Right forelimb (tissue), 1 donor: ENCODE measurements at regions not wholly inside any gene's neighbourhood (a gene's known extent, or its start where the extent isn't known, plus 50 kb on each side); places are given as distances from the start of the nearest gene placed in this dataset.

Experiments used
- DNase-seq: peaks from one replicate; pipeline ENCODE4 v3.0.0-alpha.2; 2018

DNA sequence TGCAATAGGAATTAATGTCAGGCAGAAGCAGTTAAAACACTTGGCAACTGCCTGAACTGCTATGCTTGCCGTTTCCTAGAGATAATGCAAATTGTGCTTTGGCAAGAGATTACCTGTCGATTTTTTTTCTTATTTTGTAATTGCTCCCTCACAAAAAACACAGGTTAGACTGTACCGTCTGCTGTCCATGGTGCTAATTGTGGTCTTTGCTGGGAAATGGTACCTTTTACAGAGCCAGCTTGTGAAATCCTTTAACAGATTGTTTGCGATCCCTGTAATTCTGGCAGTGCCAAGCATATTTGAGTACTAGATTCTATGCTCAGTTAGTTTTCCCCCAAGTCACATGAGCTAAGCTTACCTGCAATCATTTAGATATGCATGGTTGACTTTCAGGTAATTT is 2125.8 kb upstream of the WWC1 start:
- no peak for DNase-seq

- no peak for DNase-seq
Measured at GRCh38 chr5:166166071-166166470, 2125.4 kb upstream of the WWC1 start.

DNA sequence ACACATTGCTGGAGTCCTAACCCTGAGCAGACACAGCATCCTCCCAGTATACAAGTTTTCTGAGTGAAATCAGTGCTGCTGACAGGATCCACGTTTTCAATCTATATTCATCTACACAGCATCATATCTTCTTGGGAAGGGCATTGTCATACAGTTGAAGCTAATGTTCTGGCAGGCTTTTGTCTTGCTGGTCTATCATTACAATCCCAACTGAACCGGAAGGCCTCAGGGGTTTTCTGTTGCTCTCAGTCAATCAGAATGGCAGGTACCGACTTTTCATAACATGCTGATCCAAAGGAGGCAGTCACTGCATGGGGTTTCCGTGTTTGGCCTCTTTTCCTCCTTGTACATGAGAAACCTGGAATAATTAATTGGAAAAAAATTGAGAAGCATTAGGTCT is 2118.8 kb upstream of the WWC1 start:
- no peak for DNase-seq

DNA sequence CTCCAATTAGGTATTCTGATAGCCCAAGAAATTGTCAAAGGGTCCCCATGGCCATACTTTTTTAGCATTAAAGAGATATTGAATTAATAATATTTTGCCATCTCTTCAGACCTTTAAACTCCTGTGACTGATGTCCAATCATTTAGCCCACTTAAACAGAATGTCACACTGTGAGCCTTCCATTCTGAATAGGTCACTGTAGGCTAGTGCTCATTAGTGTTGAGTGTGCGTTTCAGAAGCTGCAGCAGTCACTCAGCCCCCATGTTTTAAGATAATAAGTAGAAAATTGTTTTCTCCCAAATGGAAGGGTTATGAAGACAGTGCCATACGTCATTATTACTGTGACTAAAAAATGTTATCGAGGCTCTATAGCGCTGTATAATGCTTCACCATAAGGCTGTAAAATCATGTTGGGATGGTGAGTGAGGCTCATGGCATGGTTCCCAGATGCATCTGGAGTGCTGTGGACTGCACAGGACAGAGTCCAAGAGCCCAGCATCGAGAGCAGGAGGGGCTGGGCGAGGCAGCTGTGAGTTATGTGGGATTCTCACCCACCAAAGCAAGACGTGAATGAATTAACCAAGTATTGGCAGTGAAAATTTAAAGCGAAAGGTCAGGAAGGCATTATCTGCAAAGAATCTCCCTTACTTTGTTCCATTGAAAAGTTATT is 2112.9 kb upstream of the WWC1 start:
- no peak for DNase-seq

GRCh38 chr5:166185185-166185584 is 2106.3 kb upstream of the WWC1 start:
- no peak for DNase-seq

DNA sequence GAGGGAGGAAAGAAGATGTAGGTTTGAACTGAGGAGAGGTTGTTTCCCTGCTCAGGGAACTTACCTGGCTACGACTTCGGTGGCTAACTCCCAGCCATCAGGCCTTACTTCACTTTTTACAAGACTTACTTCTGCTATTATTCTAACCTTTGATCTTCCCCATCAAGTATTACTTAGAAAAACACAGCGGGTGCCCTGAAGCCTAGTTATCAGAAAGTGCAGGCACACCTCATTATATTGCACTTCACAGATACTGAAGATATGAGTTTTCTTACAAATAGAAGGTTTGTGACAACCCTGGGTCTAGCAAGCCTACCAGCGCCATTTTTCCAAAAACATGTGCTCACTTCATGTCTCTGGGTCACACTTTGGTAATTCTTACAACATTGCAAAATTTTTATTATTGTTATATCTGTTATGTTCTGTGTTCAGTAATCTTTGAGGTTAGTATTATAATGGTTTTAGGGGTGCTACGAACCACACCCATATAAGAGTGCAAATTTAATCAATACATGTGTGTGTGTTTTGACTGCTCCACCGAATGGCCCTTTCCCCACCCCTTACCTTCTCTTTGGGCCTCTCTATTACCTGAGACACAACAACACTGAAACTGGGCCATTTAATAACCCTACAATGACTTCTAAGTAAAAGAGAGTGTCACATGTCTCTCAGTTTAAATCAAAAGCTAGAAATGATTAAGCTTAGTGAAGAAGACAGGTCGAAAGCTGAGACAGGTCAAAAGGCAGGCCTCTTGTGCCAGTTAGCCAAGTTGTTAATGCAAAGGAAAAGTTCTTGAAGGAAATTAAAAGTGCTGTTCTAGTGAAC is 2102.7 kb upstream of the WWC1 start:
- no peak for DNase-seq

DNA sequence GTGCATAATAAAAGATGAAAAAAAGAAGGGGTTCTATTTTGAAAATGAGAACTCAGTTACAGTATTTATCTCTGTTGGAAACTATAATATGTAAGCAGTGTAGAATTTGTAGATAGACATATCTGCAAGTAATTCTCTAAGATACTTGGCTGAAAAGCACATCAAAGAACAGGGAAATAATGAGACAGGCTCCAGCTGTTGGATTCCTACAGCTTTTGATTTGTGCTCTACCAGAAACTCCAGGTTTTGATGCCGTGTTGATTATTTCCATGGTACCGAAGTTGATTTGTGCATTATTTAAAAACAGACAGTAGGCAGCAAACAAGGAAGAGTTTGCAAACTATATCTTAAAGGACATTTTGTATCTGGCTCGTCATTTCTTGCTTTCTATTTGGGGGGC is 2098.7 kb upstream of the WWC1 start:
- no peak for DNase-seq

GRCh38 chr5:166195981-166196380 is 2095.5 kb upstream of the WWC1 start:
- no peak for DNase-seq

- no peak for DNase-seq
Measured at GRCh38 chr5:166200532-166200931, 2090.9 kb upstream of the WWC1 start.

DNA sequence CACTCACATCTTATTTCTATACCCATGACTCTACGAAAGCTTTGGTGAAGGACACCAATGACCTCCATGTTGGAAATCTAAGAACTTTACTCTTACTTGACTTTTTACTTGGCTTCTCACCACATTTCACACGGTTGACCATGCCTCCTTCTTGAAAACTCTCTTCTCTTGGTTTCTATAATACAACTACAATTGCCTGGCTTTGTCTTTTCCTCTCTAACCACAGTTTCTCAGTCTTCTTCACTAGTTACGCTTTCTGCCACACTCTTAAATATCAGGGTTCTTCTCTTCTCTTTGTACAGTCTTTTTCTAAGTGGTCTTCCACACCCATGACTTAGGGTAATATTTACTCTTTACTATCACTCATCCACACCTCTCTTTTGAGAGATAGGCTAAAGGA is 2079.8 kb upstream of the WWC1 start:
- DNase-seq: no peak

DNA sequence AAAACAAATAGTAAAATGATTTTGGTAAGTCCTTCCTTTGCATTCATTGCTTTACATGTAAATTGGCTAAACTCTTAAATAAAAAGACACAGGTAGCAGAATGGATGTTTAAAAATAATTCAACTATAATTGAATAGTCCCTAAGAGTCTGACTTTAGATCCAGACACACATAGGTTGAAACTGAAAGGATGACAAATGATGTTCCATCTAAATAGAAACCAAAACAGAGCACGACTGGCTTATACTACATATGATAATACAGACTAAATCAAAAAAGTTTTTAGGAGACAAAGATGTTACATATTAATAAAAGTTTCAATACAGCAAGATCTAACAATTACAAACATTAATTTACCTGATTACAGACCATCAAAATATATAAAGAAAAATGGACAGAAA is 2055.1 kb upstream of the WWC1 start:
- DNase-seq: no peak

- no peak for DNase-seq
Measured at GRCh38 chr5:166240705-166241104, 2050.7 kb upstream of the WWC1 start.

GRCh38 chr5:166245556-166245955 is 2045.9 kb upstream of the WWC1 start:
- DNase-seq: no peak

DNA sequence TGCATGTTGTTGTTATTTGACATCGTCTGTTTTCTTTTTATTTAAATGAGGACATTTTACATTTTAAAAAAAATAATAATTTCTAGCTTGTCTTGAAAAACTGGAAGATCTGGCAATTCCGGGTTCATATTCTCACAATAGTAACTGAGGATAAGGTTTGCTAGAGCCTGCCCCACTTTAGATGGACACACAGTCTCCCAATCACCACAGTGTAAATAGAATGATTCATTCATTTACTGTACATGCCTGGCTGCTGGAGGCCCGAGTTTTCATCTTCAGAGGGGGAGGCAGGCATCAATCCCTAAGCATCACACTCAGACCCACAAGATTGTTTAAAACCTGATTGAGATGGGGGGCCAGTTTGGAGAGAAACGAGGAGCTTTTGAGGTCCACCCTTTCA is 2039.7 kb upstream of the WWC1 start:
- no peak for DNase-seq

GRCh38 chr5:166257661-166258060 is 2033.8 kb upstream of the WWC1 start:
- DNase-seq: no peak

DNA sequence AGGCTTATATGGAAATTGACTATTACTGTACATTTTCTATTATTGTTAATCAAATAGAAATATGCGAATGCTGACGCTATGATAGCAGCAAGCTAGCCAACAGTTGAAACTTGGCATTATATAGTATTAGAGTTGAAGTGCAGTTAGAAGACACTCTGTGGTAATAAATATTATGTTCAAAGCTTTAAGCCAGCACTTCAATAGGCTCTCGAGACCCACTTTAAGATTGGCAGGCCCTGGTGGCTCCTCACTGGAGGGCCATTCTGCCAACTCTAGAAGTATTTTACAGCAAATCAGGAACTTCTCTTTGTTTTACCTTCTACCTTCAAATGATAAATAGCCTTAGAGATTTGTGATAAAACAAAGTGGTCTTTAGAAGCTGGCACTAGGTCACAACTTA is 2029.0 kb upstream of the WWC1 start:
- no peak for DNase-seq

- no peak for DNase-seq
Measured at GRCh38 chr5:166267907-166268306, 2023.5 kb upstream of the WWC1 start.

GRCh38 chr5:166270712-166271111 is 2020.7 kb upstream of the WWC1 start:
- DNase-seq: no peak

DNA sequence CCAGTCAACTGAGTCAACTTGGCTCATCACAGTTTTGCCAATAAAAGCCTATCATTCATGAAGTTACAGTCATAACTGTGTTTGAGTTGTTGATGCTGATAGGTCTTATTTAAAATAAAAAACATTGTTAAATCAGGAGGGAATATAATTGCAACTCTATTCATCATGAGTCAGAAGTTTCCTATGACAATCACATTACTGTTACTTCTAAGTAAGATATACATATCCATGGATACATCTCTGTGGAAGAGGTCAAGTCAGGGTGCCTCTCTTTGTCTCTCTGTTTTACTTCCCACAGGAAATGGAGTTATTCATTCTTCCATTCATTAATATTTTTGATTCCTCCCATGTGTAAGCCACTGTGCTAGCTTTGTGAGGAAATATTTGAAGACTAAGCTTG is 2015.4 kb upstream of the WWC1 start:
- no peak for DNase-seq

- DNase-seq: no peak
Measured at GRCh38 chr5:166279828-166280227, 2011.6 kb upstream of the WWC1 start.

GRCh38 chr5:166281433-166281832 is 2010.0 kb upstream of the WWC1 start:
- DNase-seq: no peak

DNA sequence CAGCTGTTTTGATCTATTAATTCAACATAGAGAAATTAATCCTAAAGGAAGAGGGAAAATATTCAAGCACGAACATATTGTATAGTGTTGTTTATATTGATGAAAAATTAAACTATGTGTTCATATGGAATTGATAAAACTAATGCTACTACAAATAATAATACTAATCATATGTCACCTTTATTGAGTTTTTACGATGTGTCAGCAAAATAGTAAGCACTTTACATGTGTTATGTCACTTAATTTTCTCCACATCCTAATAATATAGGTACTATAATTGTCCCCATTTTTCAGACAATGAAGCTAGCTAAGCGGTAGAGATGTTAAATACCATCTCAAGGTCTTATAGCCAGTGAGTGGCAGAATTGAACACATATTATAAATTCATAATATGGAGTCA is 2008.5 kb upstream of the WWC1 start:
- no peak for DNase-seq

DNA sequence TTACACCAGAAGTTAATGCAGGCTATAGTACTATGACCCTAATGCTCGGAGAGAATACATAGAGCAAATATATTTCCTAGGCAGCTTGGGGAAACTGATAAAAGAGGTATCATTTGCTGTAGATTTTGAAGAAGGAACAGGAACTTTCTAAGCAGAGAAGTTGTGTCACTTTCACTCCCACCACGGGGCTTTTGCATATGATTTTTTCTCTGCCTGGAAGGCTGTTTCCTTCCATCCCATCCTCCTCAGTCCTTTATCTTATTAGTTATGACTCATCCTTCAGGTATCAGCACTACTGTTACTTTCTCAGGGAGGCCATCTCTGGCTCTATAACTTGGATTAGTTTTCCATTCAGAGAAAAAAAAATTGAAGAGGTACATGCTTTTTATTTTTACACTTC is 2006.1 kb upstream of the WWC1 start:
- DNase-seq: no peak

- DNase-seq: no peak
Measured at GRCh38 chr5:166286832-166287231, 2004.6 kb upstream of the WWC1 start.

DNA sequence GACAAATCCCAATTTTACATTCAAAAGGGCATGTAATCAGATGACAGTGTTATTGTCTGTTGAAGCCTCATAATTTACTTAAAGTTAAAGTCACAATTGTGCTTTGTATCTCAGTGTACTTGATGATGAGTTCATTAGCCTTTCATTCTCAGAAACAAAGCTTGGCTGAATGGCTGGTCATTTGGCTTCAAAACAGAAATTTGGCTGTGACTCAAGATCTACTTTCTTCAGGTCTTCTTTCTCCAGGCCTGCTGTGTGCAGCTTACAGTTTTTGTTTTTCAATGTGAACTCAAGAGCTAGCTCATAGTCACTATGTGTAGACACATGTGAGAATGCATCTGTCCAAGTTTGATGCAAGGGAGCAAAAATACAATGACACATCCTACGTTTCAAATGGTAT is 2003.6 kb upstream of the WWC1 start:
- no peak for DNase-seq
